Stomach (tissue), 8 donors: ENCODE measurements at regions not wholly inside any gene's neighbourhood (a gene's known extent, or its start where the extent isn't known, plus 50 kb on each side); places are given as distances from the start of the nearest gene placed in this dataset.

Experiments used
- DNase-seq, 2 donors: peaks; one replicate each; pipeline versions ENCODE4 v3.0.0 to v3.0.0-alpha.2; 2013 to 2019
- H3K27ac ChIP-seq, 5 donors: fragments of 200-600 bp in 4 of 5; sonication (generic) in 4 of 5; one replicate each; pipeline ENCODE4 v1.5.1; 2013 to 2019; ENCODE audit warnings: mild to moderate bottlenecking in 1 of 5, moderate library complexity in 1 of 5
- H3K27me3 ChIP-seq, 3 donors: fragments of 200-600 bp; sonication (generic); one replicate each; pipeline ENCODE4 v1.5.1; 2017 to 2019; ENCODE audit warnings: mixed run types in 1 of 3
- H3K36me3 ChIP-seq, 4 donors: fragments of 200-600 bp; sonication (generic); 1 replicate in 3 of 4; 2 replicates in 1 of 4; pipeline ENCODE4 v1.5.1; 2016 to 2019
- H3K4me1 ChIP-seq, 4 donors: fragments of 200-600 bp; sonication (generic); one replicate each; pipeline ENCODE4 v1.5.1; 2016 to 2019
- H3K4me3 ChIP-seq, 4 donors: fragments of 200-600 bp; sonication (generic) in 3 of 4; one replicate each; pipeline ENCODE4 v1.5.1; 2016 to 2019; ENCODE audit warnings: mild to moderate bottlenecking in 1 of 4
- H3K9me3 ChIP-seq, 4 donors: fragments of 200-600 bp; sonication (generic); one replicate each; pipeline ENCODE4 v1.5.1; 2016 to 2019
- CTCF ChIP-seq, 7 experiments: fragments of 450-650 bp in 4 of 7; fragments of 200-600 bp in 3 of 7; sonication (generic) in 3 of 7; IDR thresholded peaks; one replicate each; pipeline ENCODE4 v1.5.1; 2016 to 2019; ENCODE audit warnings: antibody characterized with exemption in 7 of 7, control low read depth in 2 of 7, mild to moderate bottlenecking in 1 of 7
- EP300 ChIP-seq: sonication (generic); formaldehyde crosslinking; IDR thresholded peaks from one replicate; pipeline ENCODE4 v1.6.1; 2017; ENCODE audit warnings: antibody characterized with exemption
- POLR2A ChIP-seq, 4 donors: fragments of 450-650 bp; IDR thresholded peaks; one replicate each; pipeline ENCODE4 v1.6.1; 2016; ENCODE audit warnings: antibody characterized with exemption in 4 of 4, control low read depth in 2 of 4, mild to moderate bottlenecking in 1 of 4, moderate library complexity in 1 of 4
- POLR2AphosphoS5 ChIP-seq, 3 donors: sonication (generic); formaldehyde crosslinking; IDR thresholded peaks; one replicate each; pipeline ENCODE4 v1.6.1; 2016; ENCODE audit warnings: antibody characterized with exemption in 3 of 3
- WGBS, 5 donors: extraction: QIAGEN DNeasy Blood & Tissue Kit in 3 of 5; methylation state at CpG; one replicate each; pipeline versions ENCODE4 v1.1.5 to v1.1.7; 2013 to 2018; 5-methylcytosine and 5-hydroxymethylcytosine counted together
- intact Hi-C: fragments of 100-400 bp; cut with DNase I; formaldehyde crosslinking; loops from one replicate; pipeline ENCODE4 v1.15.1; 2023; ENCODE audit warnings: low total_unique reads
- donor health status: healthy with polysubstance abuse.
- donor health status: Bipolar disorder and iron deficiency.
- donor health status: healthy.

GRCh38 chr16:79430191-79430678 is 170.3 kb downstream of the MAF start:
- H3K36me3 ChIP-seq, result no peaks in the 10 kb centered on the region
- TF ChIP-seq EP300, result no peak
- no peak for TF ChIP-seq CTCF (IDR thresholded peaks at IDR 0.05)
- no peak for TF ChIP-seq POLR2AphosphoS5 (IDR thresholded peaks at IDR 0.05)
- no peak for TF ChIP-seq POLR2A (IDR thresholded peaks at IDR 0.05)
- intact Hi-C loops, result no loop called here
- peaks cover 0 to 22% (median 10%) of the 10 kb centered on the region in 4 donors for H3K4me1 ChIP-seq
- no peaks in the 10 kb centered on the region for H3K27me3 ChIP-seq
- no peak for DNase-seq
- 60 to 79% (median 66%) methylated on average over 12 of the region's 12 CpGs for WGBS, 5 donors
- peak overlapping the region in 1 of 5 donors; percentile 58 for H3K27ac ChIP-seq
- no peak overlapping the region for H3K4me3 ChIP-seq
- H3K9me3 ChIP-seq, result no peaks in the 10 kb centered on the region

GRCh38 chr16:79429381-79430190 is 171.0 kb downstream of the MAF start:
- Histone ChIP-seq H3K4me3 (no peak overlapping the region), H3K9me3 (no peaks in the 10 kb centered on the region), H3K27ac (peak overlapping the region in 1 of 5 donors; percentile 58), H3K4me1 (peaks cover 0 to 22% (median 10%) of the 10 kb centered on the region in 4 donors), H3K36me3 (no peaks in the 10 kb centered on the region), H3K27me3 (no peaks in the 10 kb centered on the region)
- 63 to 79% (median 75%) methylated on average over 16 of the region's 16 CpGs for WGBS, 5 donors
- DNase-seq, result peak in 1 of 2 donors; percentile 53
- no peak for TF ChIP-seq POLR2A (IDR thresholded peaks at IDR 0.05)
- no peak for TF ChIP-seq EP300
- TF ChIP-seq CTCF (IDR thresholded peaks at IDR 0.05), result no peak
- TF ChIP-seq POLR2AphosphoS5 (IDR thresholded peaks at IDR 0.05), result no peak
- intact Hi-C loops, result no loop called here

GRCh38 chr16:79426663-79427062 is 173.9 kb downstream of the MAF start:
- 80 to 89% (median 88%) methylated on average over 6 of the region's 6 CpGs for WGBS, 5 donors

GRCh38 chr16:79422064-79422463 is 178.5 kb downstream of the MAF start:
- intact Hi-C loops, result no loop called here
- no peak for DNase-seq
- Histone ChIP-seq H3K4me3 (no peak overlapping the region), H3K27ac (no peak overlapping the region), H3K36me3 (no peaks in the 10 kb centered on the region), H3K4me1 (peaks cover 0 to 20% (median 0%) of the 10 kb centered on the region in 4 donors), H3K9me3 (no peaks in the 10 kb centered on the region), H3K27me3 (no peaks in the 10 kb centered on the region)
- TF ChIP-seq CTCF (IDR thresholded peaks at IDR 0.05) (no peak), POLR2AphosphoS5 (IDR thresholded peaks at IDR 0.05) (no peak), POLR2A (IDR thresholded peaks at IDR 0.05) (no peak), EP300 (no peak)
- WGBS, 5 donors, result 83 to 90% (median 88%) methylated on average over 7 of the region's 7 CpGs

More at GRCh38 chr16:79426663-79427062, 173.9 kb downstream of the MAF start:
- DNase-seq, result no peak
- H3K4me3 ChIP-seq, result no peak overlapping the region
- H3K4me1 ChIP-seq, result peaks cover 0 to 22% (median 10%) of the 10 kb centered on the region in 4 donors
- TF ChIP-seq POLR2AphosphoS5 (IDR thresholded peaks at IDR 0.05) (no peak), CTCF (IDR thresholded peaks at IDR 0.05) (no peak), EP300 (no peak), POLR2A (IDR thresholded peaks at IDR 0.05) (no peak)
- intact Hi-C loops, result no loop called here
- no peaks in the 10 kb centered on the region for H3K27me3 ChIP-seq
- H3K27ac ChIP-seq, result no peak overlapping the region
- no peaks in the 10 kb centered on the region for H3K9me3 ChIP-seq
- no peaks in the 10 kb centered on the region for H3K36me3 ChIP-seq
